A172 (cell line): ENCODE measurements at regions not wholly inside any gene's neighbourhood (a gene's known extent, or its start where the extent isn't known, plus 50 kb on each side); places are given as distances from the start of the nearest gene placed in this dataset.

Experiments
- DNase-seq: peaks from one replicate; pipeline ENCODE4 v3.0.0-alpha.2; 2015; ENCODE audit warnings: low spot score

DNA sequence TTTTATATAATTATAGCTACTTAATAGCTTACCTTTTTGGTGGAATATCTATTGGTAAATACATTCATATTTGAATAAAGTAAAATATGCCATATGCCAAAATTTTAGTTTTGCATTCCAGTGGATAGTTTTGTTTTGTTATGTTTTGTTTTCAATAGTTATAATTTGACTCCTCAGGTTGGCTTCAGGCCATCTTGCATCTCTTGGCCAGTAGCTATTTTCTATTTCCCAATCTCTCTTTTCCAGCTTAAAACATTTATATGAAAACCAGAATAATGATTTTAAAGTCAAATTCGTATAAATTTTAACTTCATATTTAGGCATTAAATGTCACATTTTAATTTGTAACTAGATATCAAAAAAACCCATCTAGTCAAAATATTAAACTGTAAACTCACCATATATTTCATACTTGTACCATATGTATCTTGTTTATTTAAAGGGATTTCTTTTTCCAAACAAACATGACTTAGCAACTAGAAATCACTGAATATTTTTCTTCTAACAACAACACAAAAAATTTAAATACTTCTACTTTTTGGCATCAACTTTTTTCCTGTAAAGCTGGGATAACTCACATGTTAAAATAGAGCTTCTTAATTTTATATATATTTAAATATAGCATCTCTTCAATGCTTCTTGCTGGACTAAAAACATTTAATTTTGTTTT is 1209.6 kb downstream of the PCDH7 start:
- DNase-seq: no peak

DNA sequence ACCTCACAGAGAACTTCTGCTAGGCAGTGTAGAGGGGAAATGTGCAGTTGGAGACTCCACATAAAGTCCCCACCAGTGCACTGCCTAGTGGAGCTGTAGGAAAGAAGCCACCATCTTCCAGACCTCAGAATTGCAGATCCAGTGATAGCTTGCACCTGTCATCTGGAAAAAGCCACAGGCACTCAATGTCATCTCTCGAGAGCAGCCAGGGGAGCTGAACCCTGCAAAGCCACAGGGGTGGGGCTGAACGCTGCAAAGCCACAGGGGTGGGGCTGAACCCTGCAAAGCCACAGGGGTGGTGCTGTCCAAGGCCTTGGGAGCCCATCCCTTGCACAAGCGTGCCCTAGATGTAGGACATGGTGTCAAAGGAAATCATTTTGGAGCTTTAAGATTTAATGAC is 1226.3 kb downstream of the PCDH7 start:
- DNase-seq: no peak

DNA sequence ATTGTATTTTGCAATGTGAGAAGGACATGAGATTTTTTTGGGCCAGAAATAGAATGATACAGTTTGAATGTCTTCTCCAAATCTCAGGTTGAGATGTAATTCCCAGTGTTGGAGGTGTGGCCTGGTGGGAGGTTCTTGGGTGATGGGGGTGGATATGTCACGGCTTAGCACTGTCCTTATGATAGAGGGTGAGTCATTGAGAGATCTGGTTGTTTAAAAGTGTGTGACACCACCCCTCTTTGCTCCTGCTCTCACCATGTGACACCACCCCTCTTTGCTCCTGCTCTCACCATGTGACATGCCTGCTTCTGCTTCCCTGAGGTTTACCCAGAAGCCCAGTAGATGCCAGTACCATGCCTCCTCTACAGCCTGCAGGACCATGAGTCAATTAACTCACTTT is 1226.9 kb downstream of the PCDH7 start:
- DNase-seq: peak; percentile 37

DNA sequence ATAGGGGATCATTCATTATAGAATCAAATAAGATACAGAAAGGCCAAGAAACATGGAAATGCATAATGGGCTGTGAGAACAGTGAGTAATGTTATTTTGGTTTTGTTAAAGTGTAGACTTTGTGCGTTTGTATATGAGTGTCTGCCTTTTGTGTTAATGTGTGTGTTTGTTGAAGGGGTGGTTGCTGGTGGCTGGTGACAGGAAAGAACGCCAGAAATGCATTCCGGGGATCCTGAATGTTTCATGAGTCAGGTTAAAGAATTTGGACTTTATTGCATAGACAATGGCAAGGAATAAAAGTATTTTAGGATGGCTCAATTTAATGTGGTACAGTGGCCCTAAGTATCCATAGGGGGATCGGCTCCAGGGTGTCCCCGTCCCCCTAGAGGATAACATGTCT is 1228.9 kb downstream of the PCDH7 start:
- no peak for DNase-seq

DNA sequence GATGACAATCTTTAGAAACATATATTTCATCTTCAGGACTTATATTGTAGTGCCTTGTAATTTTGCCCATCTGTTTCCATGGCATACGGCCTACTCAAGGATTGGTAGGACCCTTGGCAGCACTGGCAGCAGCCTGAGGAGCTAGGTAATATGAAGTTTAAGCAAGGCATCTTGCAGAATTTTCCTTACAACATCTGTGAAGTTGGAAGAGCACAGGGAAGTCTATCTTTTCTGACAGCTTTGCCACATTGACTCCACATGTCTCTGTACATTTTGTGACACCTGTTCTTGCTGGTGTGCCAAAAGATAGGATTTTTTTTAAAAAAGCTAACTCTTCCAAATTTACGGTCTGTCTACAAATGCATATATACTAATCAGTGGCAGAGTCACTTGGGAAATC is 1235.2 kb downstream of the PCDH7 start:
- no peak for DNase-seq

DNA sequence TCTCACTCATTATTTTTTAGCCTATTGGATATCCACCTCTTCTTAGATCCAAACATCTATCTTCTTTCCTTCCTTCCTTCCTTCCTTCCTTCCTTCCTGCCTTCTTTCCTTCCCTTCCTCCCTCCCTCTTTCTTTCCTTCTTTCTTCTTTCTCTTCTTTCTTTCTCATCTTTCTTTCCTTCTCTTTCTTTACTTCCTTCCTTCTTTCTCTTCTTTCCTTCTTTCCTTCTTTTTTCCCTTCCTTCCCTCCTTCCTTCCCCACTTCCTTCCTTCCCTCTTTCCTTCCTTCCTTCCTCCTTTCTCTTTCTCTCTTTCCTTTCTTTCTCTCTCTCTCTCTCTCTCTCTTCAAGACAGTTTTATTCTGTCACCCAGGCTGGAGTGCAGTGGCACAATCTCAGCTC is 1239.8 kb downstream of the PCDH7 start:
- DNase-seq: no peak

DNA sequence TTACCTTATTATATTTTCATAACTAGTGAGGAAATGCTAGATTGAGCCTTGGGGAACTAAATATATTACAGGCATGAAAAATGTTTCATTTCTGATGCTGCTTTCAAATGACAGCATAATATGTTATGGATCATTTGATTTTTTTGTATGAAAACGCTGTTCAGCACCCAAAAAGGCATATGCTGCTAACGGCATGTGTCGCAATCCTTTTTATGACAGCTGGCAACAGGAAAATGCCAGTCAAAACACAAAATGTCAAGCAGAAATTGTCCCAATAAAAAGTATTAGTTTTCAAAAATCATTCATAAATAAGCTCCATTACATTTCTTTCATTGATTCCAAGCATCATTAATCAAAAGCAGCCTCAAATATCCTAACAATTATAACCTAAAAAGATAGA is 1244.5 kb downstream of the PCDH7 start:
- DNase-seq: no peak

DNA sequence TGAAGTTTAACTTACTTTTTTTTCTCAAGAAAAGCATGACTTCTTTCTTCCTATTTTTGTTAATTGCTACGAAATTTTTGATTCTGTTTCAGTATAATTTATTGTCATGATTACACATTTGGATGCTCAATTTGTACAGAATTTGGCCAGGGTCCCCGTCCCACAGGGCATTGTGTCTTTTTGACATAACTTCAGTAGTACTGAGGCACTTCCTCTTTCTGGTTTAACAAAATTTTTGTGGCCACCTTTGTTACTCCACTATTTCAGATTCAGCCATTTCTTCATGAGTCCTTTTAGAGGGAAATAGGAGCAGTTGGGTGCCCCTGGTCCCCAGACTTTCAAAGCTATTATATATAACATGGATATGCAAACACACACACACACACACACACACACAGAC is 1248.7 kb downstream of the PCDH7 start:
- DNase-seq: no peak

DNA sequence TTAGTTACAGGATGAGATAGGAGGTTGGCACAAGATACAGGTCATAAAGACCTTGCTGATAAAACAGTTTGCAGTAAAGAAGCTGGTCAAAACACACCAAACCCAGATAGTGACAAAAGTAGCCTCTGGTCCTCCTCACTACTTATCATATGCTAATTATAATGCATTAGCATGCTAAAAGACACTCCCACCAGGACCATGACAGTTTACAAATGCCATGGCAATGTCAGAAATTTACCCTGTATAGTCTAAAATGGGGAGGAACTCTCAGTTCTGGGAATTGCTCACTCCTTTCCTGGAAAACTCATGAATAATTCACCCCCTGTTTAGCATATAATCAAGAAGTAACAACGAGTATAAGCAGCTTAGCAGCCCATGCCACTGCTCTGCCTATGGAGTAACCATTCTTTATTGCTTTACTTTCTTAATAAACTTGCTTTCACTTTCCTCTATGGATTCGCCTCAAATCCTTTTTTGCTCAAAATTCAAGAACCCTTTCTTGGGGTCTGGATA is 1254.4 kb downstream of the PCDH7 start:
- no peak for DNase-seq

DNA sequence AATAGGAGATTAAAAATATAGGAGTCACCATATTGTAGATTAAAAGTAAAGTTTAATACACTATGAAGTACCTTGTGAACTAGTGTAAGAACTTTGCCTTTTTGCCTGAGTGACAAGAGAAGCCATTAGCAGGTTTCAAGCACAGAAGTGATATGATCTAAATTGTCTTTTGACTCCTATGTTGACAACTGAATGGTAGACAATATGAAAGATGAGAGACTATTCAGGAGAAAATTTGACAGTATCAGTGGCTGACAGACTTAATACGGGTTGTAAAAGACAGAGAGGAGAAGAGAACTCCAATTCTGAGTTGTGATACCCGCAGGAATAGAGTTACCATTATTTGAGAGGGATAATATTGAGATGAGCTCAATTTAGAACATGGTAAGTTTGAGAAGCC is 1259.8 kb downstream of the PCDH7 start:
- DNase-seq: no peak

DNA sequence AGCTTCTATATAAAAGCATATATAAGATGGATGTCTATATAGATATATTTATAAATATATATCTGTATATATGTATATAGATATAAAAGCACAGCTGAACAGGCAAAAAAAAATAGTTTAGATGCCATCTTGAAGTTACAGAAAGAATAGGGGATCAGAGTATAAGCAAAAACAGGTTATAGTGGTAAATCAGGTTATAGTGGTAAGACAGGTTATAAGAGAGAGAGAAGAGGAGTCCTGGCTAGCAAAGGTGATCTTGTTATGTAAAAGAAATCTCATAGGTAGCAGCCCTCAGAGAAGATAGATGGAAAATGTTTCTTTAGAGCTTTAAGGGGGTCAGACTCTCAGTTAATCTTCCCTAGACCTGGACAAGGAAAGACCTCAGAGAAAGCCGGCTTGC is 1263.1 kb downstream of the PCDH7 start:
- DNase-seq: no peak

DNA sequence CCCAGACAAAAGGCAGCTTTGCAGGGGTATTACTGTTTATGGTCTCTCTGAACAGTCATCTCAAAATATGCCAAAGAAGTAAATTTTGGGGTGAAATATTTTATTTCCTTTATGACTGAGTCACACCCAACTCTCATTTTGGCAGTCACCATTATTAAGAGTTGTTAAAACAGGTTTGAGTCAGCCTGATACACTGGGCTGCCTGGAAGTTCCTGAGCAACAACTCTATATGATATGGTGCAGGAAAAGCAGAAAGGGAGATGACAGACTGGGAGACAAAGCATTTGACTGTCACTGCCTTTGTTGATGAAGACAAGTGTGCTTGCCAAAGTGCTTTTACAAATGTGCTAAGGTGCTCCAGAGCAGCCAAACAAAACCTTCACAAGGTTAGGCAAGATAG is 1263.5 kb downstream of the PCDH7 start:
- DNase-seq: no peak

DNA sequence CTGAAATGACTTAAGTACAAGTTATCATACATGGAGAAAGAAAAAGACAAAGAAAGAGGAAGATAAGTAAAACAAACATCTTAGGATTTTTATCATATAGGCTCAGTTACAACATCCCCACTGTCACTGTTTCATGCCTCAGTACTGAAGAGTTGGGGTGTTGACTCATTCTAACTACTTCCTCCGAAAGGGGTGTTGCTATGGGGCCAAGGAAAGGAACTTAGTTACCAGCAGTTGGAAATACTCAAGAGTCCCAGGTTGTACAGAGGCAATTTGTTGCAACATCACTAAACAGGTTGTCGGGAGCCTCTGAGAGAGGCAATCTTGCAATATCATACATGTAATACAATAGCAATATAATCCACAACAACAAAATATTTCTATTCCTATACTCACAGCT is 1264.7 kb downstream of the PCDH7 start:
- DNase-seq: peak; percentile 1

DNA sequence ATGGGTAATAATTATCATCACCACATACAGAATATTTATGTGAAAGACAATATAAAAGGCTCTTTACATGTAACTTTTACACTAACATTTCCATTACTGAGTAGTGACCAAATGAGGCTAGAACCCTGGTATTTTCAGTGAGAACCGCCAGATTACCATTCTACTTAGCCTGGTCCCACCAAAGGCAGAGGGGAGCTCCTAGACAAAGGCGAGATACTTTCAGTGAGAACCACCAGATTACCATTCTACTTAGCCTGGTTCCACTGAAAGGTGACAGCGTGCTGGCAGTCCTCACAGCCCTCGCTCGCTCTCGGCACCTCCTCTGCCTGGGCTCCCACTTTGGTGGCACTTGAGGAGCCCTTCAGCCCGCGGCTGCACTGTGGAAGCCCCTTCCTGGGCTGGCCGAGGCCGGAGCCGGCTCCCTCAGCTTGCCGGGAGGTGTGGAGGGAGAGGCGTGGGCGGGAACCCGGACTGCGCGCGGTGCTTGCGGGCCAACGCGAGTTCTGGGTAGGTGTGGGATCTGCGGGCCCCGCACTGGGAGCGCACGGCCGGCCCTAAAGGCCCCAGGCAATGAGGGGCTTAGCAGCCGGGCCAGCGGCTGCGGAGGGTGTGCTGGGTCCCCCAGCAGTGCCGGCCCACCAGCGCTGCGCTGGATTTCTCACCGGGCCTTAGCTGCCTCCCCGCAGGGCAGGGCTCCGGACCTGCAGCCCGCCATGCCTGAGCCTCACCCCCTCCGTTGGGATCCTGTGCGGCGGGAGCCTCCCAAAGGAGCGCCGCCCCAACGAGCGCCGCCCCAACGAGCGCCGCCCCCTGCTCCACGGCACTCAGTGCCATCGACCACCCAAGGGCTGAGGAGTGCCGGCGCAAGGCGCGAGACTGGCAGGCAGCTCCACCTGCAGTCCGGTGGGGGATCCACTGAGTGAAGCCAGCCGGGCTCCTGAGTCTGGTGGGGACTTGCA is 1276.1 kb downstream of the PCDH7 start:
- DNase-seq: no peak

DNA sequence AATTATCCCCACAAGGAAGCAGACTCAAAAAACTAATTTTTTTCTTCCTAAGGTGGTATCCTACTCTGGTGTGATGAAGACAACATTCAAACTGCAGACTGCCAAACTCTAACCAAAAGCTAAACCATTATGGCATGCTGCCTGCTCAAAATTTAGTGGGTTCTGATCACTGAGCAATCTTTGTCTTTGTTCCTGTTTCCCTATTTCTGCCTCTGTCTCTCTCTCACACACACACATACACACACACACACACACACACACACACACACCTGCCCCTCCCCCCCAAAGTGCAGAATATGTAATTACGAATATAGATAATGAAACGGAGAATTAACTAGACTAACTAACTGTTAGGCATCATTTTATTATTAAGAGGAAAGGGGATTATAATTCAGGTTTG is 1278.6 kb downstream of the PCDH7 start:
- no peak for DNase-seq

DNA sequence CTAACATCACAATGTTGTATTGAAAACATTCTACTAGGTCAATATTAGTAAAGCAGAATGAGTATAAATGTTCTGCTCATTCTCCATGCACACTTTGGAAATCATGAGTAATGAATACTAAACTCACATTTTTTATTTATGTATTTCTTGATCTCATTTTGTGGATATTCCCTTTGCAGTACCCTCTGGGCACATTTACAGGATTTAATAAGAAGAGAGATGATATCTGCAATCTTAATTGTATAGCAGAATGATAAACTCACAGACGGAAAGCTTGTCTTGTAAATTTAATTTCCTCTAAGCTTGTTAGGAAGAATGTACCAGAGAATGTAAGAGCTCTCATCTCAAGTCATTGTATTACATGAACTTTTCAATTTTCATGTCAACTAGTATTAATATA is 1279.7 kb downstream of the PCDH7 start:
- DNase-seq: no peak

DNA sequence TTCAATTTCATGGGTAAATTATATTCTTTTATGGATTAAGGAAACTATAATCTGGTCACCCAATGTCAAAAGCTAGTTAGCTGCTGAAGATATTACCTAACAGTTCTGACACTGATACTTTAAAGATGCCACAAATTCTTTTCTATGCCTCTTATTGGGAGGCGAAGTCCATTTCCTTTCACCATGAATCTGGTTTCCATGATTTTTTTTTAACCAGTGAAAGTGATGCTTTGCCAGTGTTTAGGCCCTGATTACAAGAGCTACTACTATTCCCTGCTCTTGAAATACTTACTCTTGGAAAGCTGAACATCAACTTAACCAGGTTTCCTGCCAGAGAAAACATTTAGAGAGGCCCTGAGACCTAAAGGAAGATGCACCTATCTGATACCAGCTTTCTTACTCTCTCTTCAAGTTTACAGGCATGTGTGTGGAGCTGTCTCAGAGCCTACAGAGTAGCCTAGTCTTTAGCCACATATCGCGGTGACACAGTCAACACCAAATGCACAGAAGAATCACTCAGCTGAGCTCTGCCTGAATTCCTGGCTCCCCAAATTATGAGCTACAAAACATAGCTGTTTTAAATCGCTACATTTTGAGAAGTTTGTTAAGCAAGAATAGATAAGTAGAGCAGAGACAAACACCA is 1280.8 kb downstream of the PCDH7 start:
- DNase-seq: no peak

DNA sequence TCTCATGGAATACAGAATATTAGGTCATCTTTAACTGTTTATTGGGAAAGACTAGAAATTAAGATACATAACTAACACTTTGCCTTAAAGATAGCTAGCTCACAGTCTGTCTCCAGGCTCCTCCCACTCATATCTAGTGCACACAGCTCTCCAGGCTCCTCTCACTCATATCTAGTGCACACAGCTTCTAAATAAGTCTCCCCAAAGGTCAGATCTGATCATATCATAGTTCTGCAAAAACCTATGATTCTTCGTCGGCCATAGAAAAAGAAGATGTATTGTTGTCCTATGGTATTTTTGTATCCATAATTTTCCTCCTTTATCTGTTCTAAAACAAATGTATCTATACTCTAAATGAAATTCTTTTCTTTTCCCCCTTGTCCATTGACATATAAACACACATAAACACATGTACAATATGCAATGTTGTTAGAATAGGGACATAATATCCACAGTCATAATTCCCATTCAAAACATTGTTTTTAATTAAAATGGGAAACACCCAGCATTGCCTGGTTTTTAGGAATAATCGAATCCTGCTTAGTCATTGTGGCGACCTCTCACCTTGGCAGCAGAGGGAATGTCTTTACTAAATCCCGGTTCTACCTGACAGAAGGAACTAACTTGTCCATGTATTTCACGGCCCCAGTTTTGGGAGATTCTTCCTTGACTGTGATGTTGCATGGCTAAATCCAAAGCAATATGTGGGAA is 1282.0 kb downstream of the PCDH7 start:
- DNase-seq: no peak

DNA sequence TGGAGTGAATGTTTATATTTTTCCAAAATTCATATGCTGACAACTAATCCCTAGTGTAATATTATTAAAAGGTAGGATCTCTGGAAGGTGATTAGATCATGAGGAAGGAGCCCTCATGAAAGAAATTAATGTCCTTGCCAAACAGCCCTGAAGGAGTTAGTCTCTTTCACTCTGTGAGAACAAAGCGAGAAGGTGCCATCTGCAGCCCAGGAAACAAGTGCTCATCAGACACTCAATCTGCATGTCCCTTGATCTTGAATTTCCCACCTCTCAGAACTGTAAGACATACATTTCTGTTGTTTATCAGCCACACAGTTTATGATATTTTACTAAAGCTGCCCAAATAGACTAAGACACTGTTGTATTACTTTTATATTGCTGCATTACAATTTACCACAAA is 1283.4 kb downstream of the PCDH7 start:
- no peak for DNase-seq

DNA sequence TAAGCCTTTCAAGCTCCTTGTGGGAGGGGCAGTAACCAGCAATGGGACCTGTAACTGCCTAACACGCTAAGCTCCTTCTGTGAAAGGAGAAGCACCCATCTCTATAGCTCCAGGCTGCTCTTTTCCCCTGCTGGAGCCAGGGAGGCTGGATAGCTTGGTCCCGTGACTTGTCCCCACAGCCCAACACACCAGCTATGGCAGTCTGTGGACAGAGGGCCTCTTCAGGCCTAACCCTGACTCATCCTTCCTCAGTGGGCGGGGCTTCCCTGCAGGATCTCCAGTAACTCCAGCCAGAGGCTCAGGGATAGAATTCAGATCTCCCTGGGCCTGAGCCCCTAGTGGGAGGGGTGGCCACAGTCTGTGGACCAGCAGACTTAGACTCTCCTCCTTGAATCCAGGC is 1290.1 kb downstream of the PCDH7 start:
- DNase-seq: peak; percentile 50

DNA sequence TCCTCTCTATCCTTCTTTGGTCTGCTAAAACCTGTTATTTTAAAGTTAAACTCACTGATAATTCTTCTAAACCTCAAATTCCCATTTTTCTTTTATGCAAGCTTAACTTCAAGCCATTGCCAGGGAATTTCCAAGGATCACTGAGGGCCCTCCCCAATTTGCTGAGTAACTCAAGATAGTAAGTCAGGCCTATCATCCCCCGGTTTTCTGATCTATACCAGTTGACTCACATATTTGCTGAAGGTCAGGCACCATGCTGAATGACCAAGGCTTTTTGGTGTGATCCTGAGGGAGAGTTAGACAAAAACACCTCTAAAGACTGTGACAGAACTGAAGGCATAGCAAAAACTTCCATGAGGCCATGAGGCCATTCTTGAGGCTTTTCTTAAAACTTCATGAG is 1301.9 kb downstream of the PCDH7 start:
- DNase-seq: peak; percentile 72

DNA sequence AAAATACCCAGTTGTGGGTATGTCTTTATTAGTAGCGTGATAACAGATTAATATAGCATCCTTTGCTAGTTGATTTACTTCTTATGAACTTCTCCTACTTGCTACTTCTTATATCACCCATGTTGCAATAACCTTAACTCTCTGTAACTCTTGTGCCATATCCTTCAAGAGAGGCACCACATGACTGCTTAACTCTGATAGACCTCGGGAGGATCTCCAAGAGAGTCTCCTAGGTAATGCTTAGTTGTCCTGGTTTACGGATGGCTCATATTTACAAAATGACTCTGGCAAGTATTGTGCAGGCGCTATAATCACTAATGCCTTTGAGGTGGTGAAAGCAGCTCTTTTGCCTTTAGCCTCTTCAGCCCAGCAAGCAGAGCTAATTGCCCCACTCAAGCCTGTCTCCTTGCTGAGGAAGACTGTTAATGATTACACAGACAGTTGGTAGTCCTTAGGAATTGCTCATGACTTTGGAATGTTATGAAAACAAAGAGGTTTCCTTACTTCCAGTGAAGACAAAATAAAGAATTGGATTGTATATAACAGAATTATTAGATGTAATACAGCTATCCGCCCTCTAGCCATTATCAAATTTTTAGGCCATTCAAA is 1305.8 kb downstream of the PCDH7 start:
- DNase-seq: peak; percentile 79
